A549 (cell line): ENCODE measurements at regions not wholly inside any gene's neighbourhood (a gene's known extent, or its start where the extent isn't known, plus 50 kb on each side); places are given as distances from the start of the nearest gene placed in this dataset.

Experiments
- ATAC-seq, 2 experiments: fragments of 200-7000 bp in 1 of 2; fragments of >200 bp in 1 of 2; cut with Nextera tagmentation in 1 of 2; cut with Tn5 transposase in 1 of 2; 3 replicates each; pipeline versions ENCODE4 v1.8.0 to v1.9.1; 2018 to 2020; ENCODE audit warnings: mild to moderate bottlenecking in 1 of 2, moderate library complexity in 1 of 2
- CTCF ChIA-PET: fragments of 300-600 bp; sonication (Branson Sonifier 250); formaldehyde crosslinking; extraction: SDS; loops from one replicate; lab custom pipeline; 2021; ENCODE audit warnings: antibody characterized with exemption, inconsistent platforms; lab: Yijun Ruan, JAX
- POLR2A ChIA-PET: fragments of 350-600 bp; formaldehyde crosslinking; extraction: SDS; loops from one replicate; lab custom pipeline; 2021; ENCODE audit warnings: antibody characterized with exemption, inconsistent platforms; lab: Yijun Ruan, JAX
- DNase-seq, 2 experiments: peaks; one replicate each; pipeline versions ENCODE4 v3.0.0 to v3.0.0-alpha.2; 2011 to 2016; ENCODE audit warnings: low read depth in 1 of 2, low spot score in 1 of 2
- FAIRE-seq: peaks from 2 replicates; lab custom pipeline; 2011; peaks lifted over from hg19 to GRCh38; lab: Jason Lieb, UNC
- H3K27ac ChIP-seq, 2 experiments: fragments of >200 bp; sonication (Bioruptor Twin); formaldehyde crosslinking; 3 replicates each; pipeline ENCODE4 v1.5.1; 2016 to 2017
- H3K4me1 ChIP-seq: fragments of >200 bp; sonication (Bioruptor Twin); formaldehyde crosslinking; 3 replicates; pipeline ENCODE4 v1.6.1; 2016
- H3K4me2 ChIP-seq: fragments of >200 bp; sonication (Bioruptor Twin); formaldehyde crosslinking; 3 replicates; pipeline ENCODE4 v1.6.1; 2016
- H3K4me3 ChIP-seq: fragments of >200 bp; sonication (Bioruptor Twin); formaldehyde crosslinking; 3 replicates; pipeline ENCODE4 v1.5.1; 2016
- H3K9me3 ChIP-seq: fragments of >200 bp; sonication (Bioruptor Twin); formaldehyde crosslinking; 3 replicates; pipeline ENCODE4 v1.6.1; 2016
- BHLHE40 ChIP-seq: IDR thresholded peaks from 2 replicates; pipeline ENCODE4 v1.6.1; 2012; ENCODE audit warnings: low read depth, low read length, inconsistent platforms
- CHD4 ChIP-seq: fragments of 200-600 bp; sonication (generic); IDR thresholded peaks from 2 replicates; pipeline ENCODE4 v1.6.1; 2016; ENCODE audit warnings: antibody characterized with exemption, mild to moderate bottlenecking, borderline replicate concordance
- EP300 ChIP-seq, 2 experiments: fragments of >200 bp; sonication (Bioruptor Twin); formaldehyde crosslinking; IDR thresholded peaks; 2 replicates in 1 of 2; 3 replicates in 1 of 2; pipeline ENCODE4 v1.6.1; 2016 to 2017
- ESRRA ChIP-seq: fragments of 150-350 bp; IDR thresholded peaks from 2 replicates; pipeline ENCODE4 v1.6.1; 2014; ENCODE audit warnings: mild to moderate bottlenecking, low read length, borderline replicate concordance
- GATA3 ChIP-seq: IDR thresholded peaks from 2 replicates; pipeline ENCODE4 v1.6.1; 2012; ENCODE audit warnings: borderline replicate concordance
- HEYL ChIP-seq: fragments of 250-450 bp; sonication (Bioruptor Pico); IDR thresholded peaks from 2 replicates; pipeline ENCODE4 v1.8.0; 2021; ENCODE audit warnings: mild to moderate bottlenecking, moderate library complexity
- HOXB5 ChIP-seq: fragments of 250-450 bp; sonication (Bioruptor Pico); IDR thresholded peaks from 2 replicates; pipeline ENCODE4 v1.5.0; 2020; ENCODE audit warnings: mild to moderate bottlenecking, moderate library complexity
- JUNB ChIP-seq: fragments of >200 bp; sonication (Bioruptor Twin); formaldehyde crosslinking; IDR thresholded peaks from 2 replicates; pipeline ENCODE4 v1.6.1; 2016
- KDM1A ChIP-seq: fragments of 200-600 bp; sonication (generic); IDR thresholded peaks from 2 replicates; pipeline ENCODE4 v1.6.1; 2016; ENCODE audit warnings: low read depth, mild to moderate bottlenecking
- MYC ChIP-seq: IDR thresholded peaks from 2 replicates; pipeline ENCODE4 v1.6.1; 2012; ENCODE audit warnings: mild to moderate bottlenecking, inconsistent platforms, low read length, improper control_type of control experiment, borderline replicate concordance
- POLR2AphosphoS2 ChIP-seq: conservative IDR thresholded peaks from 2 replicates; pipeline ENCODE4 v1.6.1; 2012; ENCODE audit warnings: low read length, improper control_type of control experiment, inconsistent platforms
- RCOR1 ChIP-seq: fragments of 150-350 bp; IDR thresholded peaks from 2 replicates; pipeline ENCODE4 v1.6.1; 2014; ENCODE audit warnings: antibody characterized with exemption, low read length, low read depth
- RNF2 ChIP-seq: fragments of 200-600 bp; sonication (generic); IDR thresholded peaks from 2 replicates; pipeline ENCODE4 v1.6.1; 2016; ENCODE audit warnings: low read depth, mild to moderate bottlenecking, antibody characterized with exemption, moderate library complexity, borderline replicate concordance
- SREBF2 ChIP-seq: fragments of 450-650 bp; IDR thresholded peaks from 2 replicates; pipeline ENCODE4 v1.6.1; 2014; ENCODE audit warnings: mild to moderate bottlenecking, moderate library complexity
- ZC3H11A ChIP-seq: fragments of 450-650 bp; IDR thresholded peaks from 2 replicates; pipeline ENCODE4 v1.6.1; 2014; ENCODE audit warnings: antibody characterized with exemption, mild to moderate bottlenecking
- ZNF302 ChIP-seq: fragments of 250-450 bp; sonication (Bioruptor Pico); IDR thresholded peaks from 2 replicates; pipeline ENCODE4 v1.9.0; 2021; ENCODE audit warnings: inconsistent platforms, mild to moderate bottlenecking, moderate library complexity
- ZSCAN20 ChIP-seq: fragments of 250-450 bp; sonication (Bioruptor Pico); IDR thresholded peaks from 2 replicates; pipeline ENCODE4 v1.8.0; 2022; ENCODE audit warnings: mild to moderate bottlenecking, moderate library complexity
- WGBS: methylation state at CpG from one replicate; pipeline ENCODE4 v1.1.6; 2017; ENCODE audit errors: missing lambda C conversion rate; 5-methylcytosine and 5-hydroxymethylcytosine counted together
- TF ChIP-seq, protein P1 (sequence below): fragments of >200 bp; sonication (Bioruptor Twin); formaldehyde crosslinking; IDR thresholded peaks from 3 replicates; pipeline ENCODE4 v1.5.1; 2016
- TF ChIP-seq, protein P2 (sequence below): IDR thresholded peaks from 2 replicates; pipeline ENCODE4 v1.6.1; 2012
- TF ChIP-seq, protein P3 (sequence below): fragments of >200 bp; sonication (Bioruptor Twin); formaldehyde crosslinking; IDR thresholded peaks from 3 replicates; pipeline ENCODE4 v1.6.1; 2016
- TF ChIP-seq, protein P4 (sequence below): fragments of >200 bp; sonication (Bioruptor Twin); formaldehyde crosslinking; IDR thresholded peaks from 2 replicates; pipeline ENCODE4 v1.6.1; 2016
- TF ChIP-seq, protein P5 (sequence below): IDR thresholded peaks from 2 replicates; pipeline ENCODE4 v1.6.1; 2012

- Histone ChIP-seq H3K9me3 (no peaks in the 10 kb centered on the region), H3K27ac (no peak overlapping the region), H3K4me2 (no peak overlapping the region), H3K4me3 (no peak overlapping the region), H3K4me1 (no peaks in the 10 kb centered on the region)
- ChIA-PET CTCF (no interaction called here), POLR2A (no interaction called here)
- 21% methylated on average over 5 of the region's 5 CpGs for WGBS
- ATAC-seq = no peak
- FAIRE-seq = no peak
- DNase-seq = no peak
- no peak for TF ChIP-seq ESRRA
- TF ChIP-seq, protein P1, sequence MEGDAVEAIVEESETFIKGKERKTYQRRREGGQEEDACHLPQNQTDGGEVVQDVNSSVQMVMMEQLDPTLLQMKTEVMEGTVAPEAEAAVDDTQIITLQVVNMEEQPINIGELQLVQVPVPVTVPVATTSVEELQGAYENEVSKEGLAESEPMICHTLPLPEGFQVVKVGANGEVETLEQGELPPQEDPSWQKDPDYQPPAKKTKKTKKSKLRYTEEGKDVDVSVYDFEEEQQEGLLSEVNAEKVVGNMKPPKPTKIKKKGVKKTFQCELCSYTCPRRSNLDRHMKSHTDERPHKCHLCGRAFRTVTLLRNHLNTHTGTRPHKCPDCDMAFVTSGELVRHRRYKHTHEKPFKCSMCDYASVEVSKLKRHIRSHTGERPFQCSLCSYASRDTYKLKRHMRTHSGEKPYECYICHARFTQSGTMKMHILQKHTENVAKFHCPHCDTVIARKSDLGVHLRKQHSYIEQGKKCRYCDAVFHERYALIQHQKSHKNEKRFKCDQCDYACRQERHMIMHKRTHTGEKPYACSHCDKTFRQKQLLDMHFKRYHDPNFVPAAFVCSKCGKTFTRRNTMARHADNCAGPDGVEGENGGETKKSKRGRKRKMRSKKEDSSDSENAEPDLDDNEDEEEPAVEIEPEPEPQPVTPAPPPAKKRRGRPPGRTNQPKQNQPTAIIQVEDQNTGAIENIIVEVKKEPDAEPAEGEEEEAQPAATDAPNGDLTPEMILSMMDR = no peak
- no peak for TF ChIP-seq ZNF302 (CRISPR knock-in tag)
- TF ChIP-seq, protein P2, sequence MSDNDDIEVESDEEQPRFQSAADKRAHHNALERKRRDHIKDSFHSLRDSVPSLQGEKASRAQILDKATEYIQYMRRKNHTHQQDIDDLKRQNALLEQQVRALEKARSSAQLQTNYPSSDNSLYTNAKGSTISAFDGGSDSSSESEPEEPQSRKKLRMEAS = no peak
- TF ChIP-seq, protein P3, sequence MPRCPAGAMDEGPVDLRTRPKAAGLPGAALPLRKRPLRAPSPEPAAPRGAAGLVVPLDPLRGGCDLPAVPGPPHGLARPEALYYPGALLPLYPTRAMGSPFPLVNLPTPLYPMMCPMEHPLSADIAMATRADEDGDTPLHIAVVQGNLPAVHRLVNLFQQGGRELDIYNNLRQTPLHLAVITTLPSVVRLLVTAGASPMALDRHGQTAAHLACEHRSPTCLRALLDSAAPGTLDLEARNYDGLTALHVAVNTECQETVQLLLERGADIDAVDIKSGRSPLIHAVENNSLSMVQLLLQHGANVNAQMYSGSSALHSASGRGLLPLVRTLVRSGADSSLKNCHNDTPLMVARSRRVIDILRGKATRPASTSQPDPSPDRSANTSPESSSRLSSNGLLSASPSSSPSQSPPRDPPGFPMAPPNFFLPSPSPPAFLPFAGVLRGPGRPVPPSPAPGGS = no peak
- no peak for TF ChIP-seq ZSCAN20 (CRISPR knock-in tag)
- TF ChIP-seq, protein P4, sequence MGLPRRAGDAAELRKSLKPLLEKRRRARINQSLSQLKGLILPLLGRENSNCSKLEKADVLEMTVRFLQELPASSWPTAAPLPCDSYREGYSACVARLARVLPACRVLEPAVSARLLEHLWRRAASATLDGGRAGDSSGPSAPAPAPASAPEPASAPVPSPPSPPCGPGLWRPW = no peak
- no peak for TF ChIP-seq POLR2AphosphoS2
- TF ChIP-seq HOXB5 (CRISPR knock-in tag) = no peak
These were observed 345.0 kb downstream of the QKI start for GRCh38 chr6:163759542-163759941.

GRCh38 chr6:163757520-163757919 is 343.0 kb downstream of the QKI start:
- TF ChIP-seq KDM1A (no peak), ZC3H11A (no peak), CHD4 (no peak), RCOR1 (no peak), HOXB5 (CRISPR knock-in tag) (no peak)
- TF ChIP-seq, protein P5, sequence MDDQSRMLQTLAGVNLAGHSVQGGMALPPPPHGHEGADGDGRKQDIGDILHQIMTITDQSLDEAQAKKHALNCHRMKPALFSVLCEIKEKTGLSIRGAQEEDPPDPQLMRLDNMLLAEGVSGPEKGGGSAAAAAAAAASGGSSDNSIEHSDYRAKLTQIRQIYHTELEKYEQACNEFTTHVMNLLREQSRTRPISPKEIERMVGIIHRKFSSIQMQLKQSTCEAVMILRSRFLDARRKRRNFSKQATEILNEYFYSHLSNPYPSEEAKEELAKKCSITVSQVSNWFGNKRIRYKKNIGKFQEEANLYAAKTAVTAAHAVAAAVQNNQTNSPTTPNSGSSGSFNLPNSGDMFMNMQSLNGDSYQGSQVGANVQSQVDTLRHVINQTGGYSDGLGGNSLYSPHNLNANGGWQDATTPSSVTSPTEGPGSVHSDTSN = no peak
- no peak for FAIRE-seq
- no peak for ATAC-seq
- Histone ChIP-seq H3K4me3 (no peak overlapping the region), H3K4me2 (no peak overlapping the region), H3K4me1 (no peaks in the 10 kb centered on the region), H3K27ac (no peak overlapping the region), H3K9me3 (no peaks in the 10 kb centered on the region)
- ChIA-PET CTCF (no interaction called here), POLR2A (no interaction called here)
- no peak for DNase-seq

GRCh38 chr6:163756079-163756478 is 341.6 kb downstream of the QKI start:
- CTCF ChIA-PET = no interaction called here
- 17% methylated on average over 4 of the region's 4 CpGs for WGBS

DNA sequence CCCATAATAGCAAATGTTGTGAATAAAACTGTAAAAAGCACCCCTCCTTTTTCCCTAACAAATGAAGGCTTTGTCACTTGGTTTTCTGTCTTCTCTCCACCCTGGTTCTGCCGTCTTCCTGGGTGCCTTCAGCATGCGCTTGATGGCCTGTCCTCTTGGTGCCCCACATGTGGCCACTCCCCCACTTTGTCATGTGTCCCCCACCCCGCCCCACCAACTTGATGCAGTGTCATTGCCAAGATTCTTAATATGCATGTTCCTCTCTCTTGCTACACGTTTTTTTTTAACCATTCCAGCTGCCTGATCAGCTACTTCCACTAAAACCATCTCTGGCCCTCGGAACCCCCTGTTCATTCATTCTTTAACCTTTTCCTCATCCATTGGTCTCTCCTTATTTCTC is 340.3 kb downstream of the QKI start:
- Histone ChIP-seq H3K4me1 (no peaks in the 10 kb centered on the region), H3K27ac (no peak overlapping the region), H3K4me3 (no peak overlapping the region), H3K9me3 (no peaks in the 10 kb centered on the region), H3K4me2 (no peak overlapping the region)
- POLR2A ChIA-PET = no interaction called here
- CTCF ChIA-PET = no interaction called here
- TF ChIP-seq GATA3 (no peak), ESRRA (no peak), SREBF2 (no peak)
- no peak for DNase-seq
- WGBS = 36% methylated on average over 4 of the region's 5 CpGs
- no peak for FAIRE-seq
- no peak for ATAC-seq

More at GRCh38 chr6:163756079-163756478, 341.6 kb downstream of the QKI start:
- no peak overlapping the region for H3K4me2 ChIP-seq
- POLR2A ChIA-PET = no interaction called here
- DNase-seq = no peak
- no peak for FAIRE-seq
- H3K4me1 ChIP-seq = no peaks in the 10 kb centered on the region
- no peak for ATAC-seq
- H3K9me3 ChIP-seq = no peaks in the 10 kb centered on the region
- TF ChIP-seq EP300 (IDR thresholded peaks at IDR 0.05) (no peak), JUNB (no peak), RCOR1 (no peak), RNF2 (no peak), ZC3H11A (no peak), MYC (no peak), HEYL (CRISPR knock-in tag) (no peak), BHLHE40 (no peak)
- H3K4me3 ChIP-seq = no peak overlapping the region
- no peak overlapping the region for H3K27ac ChIP-seq
